ENCODE measurements at regions not wholly inside any gene's neighbourhood (a gene's known extent, or its start where the extent isn't known, plus 50 kb on each side); places are given as distances from the start of the nearest gene placed in this dataset.

GRCh38 chr14:97407701-97408407 is 610.7 kb downstream of the VRK1 start:
- TF ChIP-seq CTCF (tag by site-specific recombination; IDR thresholded peaks at IDR 0.05) (no peak), ZNF239 (tag by site-specific recombination; IDR thresholded peaks at IDR 0.05) (no peak), YY1 (tag by site-specific recombination; IDR thresholded peaks at IDR 0.05) (no peak), ZBTB7A (tag by site-specific recombination; IDR thresholded peaks at IDR 0.05; ENCODE audit: low read depth) (no peak), ZBTB10 (tag by site-specific recombination; IDR thresholded peaks at IDR 0.05) (no peak), ZNF223 (tag by site-specific recombination; IDR thresholded peaks at IDR 0.05) (no peak), ZBTB17 (tag by site-specific recombination; IDR thresholded peaks at IDR 0.05) (no peak)
